Progenitor cell of endocrine pancreas (in vitro differentiated cells): ENCODE measurements at regions not wholly inside any gene's neighbourhood (a gene's known extent, or its start where the extent isn't known, plus 50 kb on each side); places are given as distances from the start of the nearest gene placed in this dataset.

Experiments used
- DNase-seq: peaks from one replicate; pipeline ENCODE4 v3.0.0; 2021; ENCODE audit warnings: low spot score; ENCODE audit not compliant: unreplicated experiment
- H3K27ac Mint-ChIP-seq: 2 replicates; pipeline ENCODE4 v1.8.0; 2021; ENCODE audit warnings: mild to moderate bottlenecking, moderate library complexity, mixed read lengths
- H3K27me3 Mint-ChIP-seq: 2 replicates; pipeline ENCODE4 v1.8.0; 2021; ENCODE audit warnings: mixed read lengths
- H3K36me3 Mint-ChIP-seq: 2 replicates; pipeline ENCODE4 v1.8.0; 2022; ENCODE audit warnings: mixed read lengths; ENCODE audit not compliant: insufficient read depth
- H3K4me1 Mint-ChIP-seq: 2 replicates; pipeline ENCODE4 v1.8.0; 2021; ENCODE audit warnings: low read depth, mixed read lengths
- H3K4me3 Mint-ChIP-seq: 2 replicates; pipeline ENCODE4 v1.8.0; 2021; ENCODE audit warnings: low read depth, mild to moderate bottlenecking, moderate library complexity, mixed read lengths
- H3K9me3 Mint-ChIP-seq: 2 replicates; pipeline ENCODE4 v1.8.0; 2021; ENCODE audit warnings: low read depth, mixed read lengths
- TF ChIP-seq, protein P1 (sequence below): fragments of 200-600 bp; sonication (generic); IDR thresholded peaks from one replicate; pipeline ENCODE4 v1.5.0; 2021; ENCODE audit warnings: antibody characterized with exemption, mild to moderate bottlenecking; ENCODE audit not compliant: unreplicated experiment

DNA sequence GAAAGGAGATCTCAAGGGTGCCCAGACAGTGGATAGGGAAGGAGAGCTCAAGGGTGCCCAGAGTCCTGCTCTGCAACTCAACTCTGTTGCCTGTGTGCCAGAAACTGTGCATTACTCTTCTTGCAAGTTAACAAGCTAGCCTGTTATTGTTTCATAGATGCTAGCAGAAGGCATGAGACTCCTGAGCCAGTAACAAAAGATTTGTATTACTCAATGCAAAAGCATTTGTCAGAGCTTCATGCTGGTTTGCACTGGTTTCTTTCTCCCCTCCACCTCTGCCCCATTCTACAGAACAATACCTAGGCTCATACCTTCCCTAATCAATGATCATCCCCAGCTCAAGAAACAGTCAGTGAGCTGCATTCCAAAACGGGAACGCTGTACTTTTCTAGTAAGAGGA, 124.5 kb upstream of the NEIL3 start:
- no peak overlapping the region for H3K4me3 Mint-ChIP-seq
- TF ChIP-seq, protein P1, sequence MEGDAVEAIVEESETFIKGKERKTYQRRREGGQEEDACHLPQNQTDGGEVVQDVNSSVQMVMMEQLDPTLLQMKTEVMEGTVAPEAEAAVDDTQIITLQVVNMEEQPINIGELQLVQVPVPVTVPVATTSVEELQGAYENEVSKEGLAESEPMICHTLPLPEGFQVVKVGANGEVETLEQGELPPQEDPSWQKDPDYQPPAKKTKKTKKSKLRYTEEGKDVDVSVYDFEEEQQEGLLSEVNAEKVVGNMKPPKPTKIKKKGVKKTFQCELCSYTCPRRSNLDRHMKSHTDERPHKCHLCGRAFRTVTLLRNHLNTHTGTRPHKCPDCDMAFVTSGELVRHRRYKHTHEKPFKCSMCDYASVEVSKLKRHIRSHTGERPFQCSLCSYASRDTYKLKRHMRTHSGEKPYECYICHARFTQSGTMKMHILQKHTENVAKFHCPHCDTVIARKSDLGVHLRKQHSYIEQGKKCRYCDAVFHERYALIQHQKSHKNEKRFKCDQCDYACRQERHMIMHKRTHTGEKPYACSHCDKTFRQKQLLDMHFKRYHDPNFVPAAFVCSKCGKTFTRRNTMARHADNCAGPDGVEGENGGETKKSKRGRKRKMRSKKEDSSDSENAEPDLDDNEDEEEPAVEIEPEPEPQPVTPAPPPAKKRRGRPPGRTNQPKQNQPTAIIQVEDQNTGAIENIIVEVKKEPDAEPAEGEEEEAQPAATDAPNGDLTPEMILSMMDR: no peak
- H3K36me3 Mint-ChIP-seq: no peaks in the 10 kb centered on the region
- no peaks in the 10 kb centered on the region for H3K4me1 Mint-ChIP-seq
- no peak overlapping the region for H3K27ac Mint-ChIP-seq
- no peaks in the 10 kb centered on the region for H3K27me3 Mint-ChIP-seq
- no peak for DNase-seq
- no peaks in the 10 kb centered on the region for H3K9me3 Mint-ChIP-seq

DNA sequence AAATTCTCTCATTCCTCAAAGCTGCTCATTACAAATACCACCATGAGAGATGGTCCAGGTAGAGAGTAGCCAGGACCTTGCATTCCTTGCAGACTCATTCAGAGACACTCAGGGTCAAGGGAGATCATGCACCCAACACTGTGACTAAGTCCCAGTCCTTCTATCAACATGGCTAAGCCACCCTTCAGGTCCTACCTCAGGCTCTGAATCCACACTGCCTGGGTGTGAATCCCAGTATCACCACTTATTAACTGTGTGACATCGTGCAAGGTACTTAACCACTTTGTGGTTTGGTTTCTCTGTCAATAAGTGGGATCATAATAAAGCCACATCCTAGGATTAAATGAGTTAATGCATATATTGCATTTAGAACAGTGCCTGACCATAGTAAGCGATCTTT, 124.1 kb upstream of the NEIL3 start:
- DNase-seq: no peak
- H3K27ac Mint-ChIP-seq: no peak overlapping the region
- no peaks in the 10 kb centered on the region for H3K9me3 Mint-ChIP-seq
- TF ChIP-seq, protein P1: no peak
- no peaks in the 10 kb centered on the region for H3K4me1 Mint-ChIP-seq
- H3K27me3 Mint-ChIP-seq: no peaks in the 10 kb centered on the region
- H3K4me3 Mint-ChIP-seq: no peak overlapping the region
- H3K36me3 Mint-ChIP-seq: no peaks in the 10 kb centered on the region

DNA sequence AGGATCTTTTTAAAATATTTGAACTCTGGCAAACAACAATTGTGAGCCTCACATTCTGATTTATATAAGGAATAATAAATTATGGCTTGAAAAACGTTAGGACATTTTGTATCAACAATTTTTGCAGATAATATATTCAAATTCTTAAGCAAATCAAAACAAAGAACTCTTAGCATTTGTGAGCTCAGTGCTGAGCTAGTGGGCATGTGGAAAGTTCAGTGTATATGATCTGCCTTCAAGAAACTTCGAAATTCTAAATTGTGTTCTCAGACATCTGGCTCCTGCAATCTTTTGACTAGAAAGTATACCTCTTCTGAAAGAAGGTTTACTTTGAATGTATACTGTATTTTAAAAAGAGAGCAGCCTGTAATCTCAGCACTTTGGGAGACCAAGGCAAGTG, 122.3 kb upstream of the NEIL3 start:
- peaks cover 6% of the 10 kb centered on the region for H3K4me1 Mint-ChIP-seq

DNA sequence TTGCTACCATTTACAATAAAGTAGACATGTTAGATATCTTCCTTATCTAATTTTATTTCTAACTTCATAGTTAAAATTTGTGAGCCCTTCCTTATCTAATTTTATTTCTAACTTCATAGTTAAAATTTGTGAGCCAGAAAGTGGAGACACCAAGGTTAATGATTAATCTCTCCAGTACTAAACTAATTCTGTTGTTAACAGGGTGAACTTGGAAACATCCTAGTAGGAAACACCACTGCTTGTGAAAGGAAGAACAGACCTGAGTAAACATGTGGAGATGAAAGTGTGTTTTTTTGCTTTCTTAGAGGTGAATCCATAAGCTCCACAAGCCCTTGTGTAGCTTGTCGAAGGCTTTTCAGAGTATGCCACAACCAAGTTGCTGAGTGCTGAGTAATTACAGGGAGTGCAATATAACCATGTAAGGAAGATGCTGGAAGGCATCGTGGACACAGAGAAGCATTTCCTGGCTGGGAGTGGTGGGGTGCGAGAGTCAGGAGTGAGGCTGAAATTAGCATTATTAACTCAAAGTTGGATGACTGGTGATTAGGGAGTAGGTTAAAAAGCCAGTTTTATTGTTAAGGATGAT, 118.6 kb upstream of the NEIL3 start:
- Mint-ChIP-seq H3K9me3 (peaks cover 3% of the 10 kb centered on the region), H3K36me3 (no peaks in the 10 kb centered on the region)

More for the DNA sequence above, 122.3 kb upstream of the NEIL3 start:
- Mint-ChIP-seq H3K27me3 (no peaks in the 10 kb centered on the region), H3K4me3 (no peak overlapping the region), H3K27ac (no peak overlapping the region), H3K36me3 (no peaks in the 10 kb centered on the region), H3K9me3 (peaks cover 1% of the 10 kb centered on the region)
- TF ChIP-seq, protein P1: no peak
- DNase-seq: no peak

DNA sequence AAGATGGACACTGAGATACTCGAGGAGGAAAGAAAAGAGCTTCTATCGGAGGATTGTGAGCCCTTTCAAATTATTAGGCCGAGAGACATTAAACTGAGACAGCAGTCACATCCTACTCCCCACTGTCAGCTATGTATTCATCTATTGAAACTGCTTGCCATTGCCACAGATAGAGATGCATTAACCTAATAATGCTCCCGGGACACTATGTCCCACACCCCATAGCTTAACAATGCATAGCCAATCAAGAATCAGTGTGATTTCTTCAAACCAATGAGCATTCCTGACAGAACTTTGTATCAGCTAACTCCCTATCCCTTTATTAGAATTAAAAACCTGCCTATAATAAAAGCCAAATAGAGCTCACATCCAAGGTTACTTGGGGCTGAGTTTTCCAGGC, 118.1 kb upstream of the NEIL3 start:
- Mint-ChIP-seq H3K36me3 (no peaks in the 10 kb centered on the region), H3K27me3 (no peaks in the 10 kb centered on the region), H3K9me3 (peaks cover 4% of the 10 kb centered on the region), H3K4me1 (peaks cover 6% of the 10 kb centered on the region), H3K27ac (no peak overlapping the region), H3K4me3 (no peak overlapping the region)
- TF ChIP-seq, protein P1: no peak
- no peak for DNase-seq

More for the DNA sequence above, 118.6 kb upstream of the NEIL3 start:
- H3K27me3 Mint-ChIP-seq: no peaks in the 10 kb centered on the region
- H3K27ac Mint-ChIP-seq: no peak overlapping the region
- H3K4me3 Mint-ChIP-seq: no peak overlapping the region
- TF ChIP-seq, protein P1: no peak
- DNase-seq: no peak
- H3K4me1 Mint-ChIP-seq: peaks cover 6% of the 10 kb centered on the region
